ENCODE measurements at regions not wholly inside any gene's neighbourhood (a gene's known extent, or its start where the extent isn't known, plus 50 kb on each side); places are given as distances from the start of the nearest gene placed in this dataset.

- RAD21 ChIA-PET (ENCODE audit: unreplicated experiment) = no interaction called here
- in situ Hi-C loops (cut with MboI) = no loop called here
These were observed 591.5 kb upstream of the ADAMTS9 start for GRCh38 chr3:65279225-65279782.

More at GRCh38 chr3:65279225-65279782, 591.5 kb upstream of the ADAMTS9 start:
- Histone ChIP-seq H3K27me3 (replicated peaks in 1 of 2; ENCODE audit: control insufficient read depth in 2 of 2, insufficient read depth in 2 of 2, low read length in 1 of 2) (no peaks in the 10 kb centered on the region), H4K20me1 (ENCODE audit: control insufficient read depth, insufficient read depth) (no peaks in the 10 kb centered on the region), H3K9ac (ENCODE audit: control insufficient read depth, insufficient read depth, low read length) (no peak overlapping the region), H3K4me3 (no peak overlapping the region), H3K9me3 (replicated peaks; ENCODE audit: control insufficient read depth, insufficient read depth, low read length) (no peaks in the 10 kb centered on the region), H3K4me2 (ENCODE audit: control insufficient read depth, insufficient read depth) (no peak overlapping the region), H3K4me1 (ENCODE audit: control insufficient read depth, insufficient read depth, low read length) (no peaks in the 10 kb centered on the region), H3K36me3 (ENCODE audit: control insufficient read depth in 2 of 2, insufficient read depth in 2 of 2, low read length in 1 of 2) (no peaks in the 10 kb centered on the region), H2AFZ (ENCODE audit: control insufficient read depth, low read depth, low read length) (no peak overlapping the region), H3K27ac (ENCODE audit: control insufficient read depth, insufficient read depth) (no peak overlapping the region), H3K79me2 (ENCODE audit: control insufficient read depth, insufficient read depth, low read length) (no peaks in the 10 kb centered on the region)
- BruUV-seq (replicated peaks) = no TSS peak
- CTCF ChIA-PET = interaction anchor here (0.6 kb wide), 1 partner anchor 401 kb away, joined by 3 read pairs; no protein-coding TSS in a partner anchor
- POLR2A ChIA-PET = no interaction called here
- DNase-seq (ENCODE audit: low read depth, low spot score) (no peak), ATAC-seq (no peak), FAIRE-seq (no peak)
- 20% methylated on average over 6 of the region's 6 CpGs for WGBS (ENCODE audit: insufficient coverage, insufficient replicate concordance, low lambda C conversion rate, missing lambda C conversion rate)
- TF ChIP-seq KAT2A (conservative IDR thresholded peaks at IDR 0.05; ENCODE audit: control insufficient read depth, low read depth, low read length) (no peak), E2F8 (IDR thresholded peaks at IDR 0.05; ENCODE audit: low read depth, partially characterized antibody) (no peak), BMI1 (IDR thresholded peaks at IDR 0.05; ENCODE audit: borderline replicate concordance) (no peak), NR2F1 (conservative IDR thresholded peaks at IDR 0.05) (no peak), TCF12 (IDR thresholded peaks at IDR 0.05; ENCODE audit: low read depth, low read length) (no peak), CBX5 (IDR thresholded peaks at IDR 0.05; ENCODE audit: low read depth) (no peak), ZNF384 (IDR thresholded peaks at IDR 0.05; ENCODE audit: borderline replicate concordance, low read depth, low read length) (no peak)
- SMC1A ChIA-PET (ENCODE audit: uncharacterized antibody, unreplicated experiment) = no interaction called here
- intact Hi-C loops (cut with micrococcal nuclease; ENCODE audit: unreplicated experiment) = no loop called here

Data from GM12878 (cell line).